ENCODE measurements at regions not wholly inside any gene's neighbourhood (a gene's known extent, or its start where the extent isn't known, plus 50 kb on each side); places are given as distances from the start of the nearest gene placed in this dataset.

DNA sequence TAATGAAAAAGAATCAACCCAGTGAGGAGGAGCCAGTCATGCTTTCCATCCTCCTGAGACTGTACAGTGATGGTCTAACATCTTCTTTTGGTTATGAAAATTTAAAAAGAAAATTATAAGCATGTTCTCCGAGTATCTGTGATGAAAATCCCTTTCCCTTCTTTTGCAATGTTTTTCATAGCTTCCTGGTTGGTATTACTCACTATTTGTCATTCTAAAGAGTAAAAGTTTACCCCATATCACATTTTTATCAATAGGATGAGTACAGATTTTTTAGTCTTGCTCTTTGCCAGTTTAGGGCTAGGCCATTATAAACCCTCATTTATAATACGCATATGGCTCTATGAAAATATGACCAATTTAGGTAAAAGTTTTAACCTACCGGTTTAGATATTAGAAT lies 564.1 kb downstream of the SUCLG1 start:
- TF ChIP-seq TAF1 (IDR thresholded peaks at IDR 0.05; ENCODE audit: low read depth) (no peak), CREB1 (IDR thresholded peaks at IDR 0.05; ENCODE audit: low read depth) (no peak), CEBPB (IDR thresholded peaks at IDR 0.05) (no peak), NFIC (IDR thresholded peaks at IDR 0.05) (no peak), FOXM1 (IDR thresholded peaks at IDR 0.05; ENCODE audit: borderline replicate concordance, low read depth) (no peak), TCF12 (IDR thresholded peaks at IDR 0.05; ENCODE audit: low read depth) (no peak), EP300 (IDR thresholded peaks at IDR 0.05; ENCODE audit: borderline replicate concordance) (no peak), TEAD4 (IDR thresholded peaks at IDR 0.05) (no peak), EGR1 (IDR thresholded peaks at IDR 0.05) (no peak), YY1 (IDR thresholded peaks at IDR 0.05; ENCODE audit: low read depth) (no peak)
- TF ChIP-seq, protein P1, sequence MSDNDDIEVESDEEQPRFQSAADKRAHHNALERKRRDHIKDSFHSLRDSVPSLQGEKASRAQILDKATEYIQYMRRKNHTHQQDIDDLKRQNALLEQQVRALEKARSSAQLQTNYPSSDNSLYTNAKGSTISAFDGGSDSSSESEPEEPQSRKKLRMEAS (IDR thresholded peaks at IDR 0.05), result no peak
- TF ChIP-seq, protein P2, sequence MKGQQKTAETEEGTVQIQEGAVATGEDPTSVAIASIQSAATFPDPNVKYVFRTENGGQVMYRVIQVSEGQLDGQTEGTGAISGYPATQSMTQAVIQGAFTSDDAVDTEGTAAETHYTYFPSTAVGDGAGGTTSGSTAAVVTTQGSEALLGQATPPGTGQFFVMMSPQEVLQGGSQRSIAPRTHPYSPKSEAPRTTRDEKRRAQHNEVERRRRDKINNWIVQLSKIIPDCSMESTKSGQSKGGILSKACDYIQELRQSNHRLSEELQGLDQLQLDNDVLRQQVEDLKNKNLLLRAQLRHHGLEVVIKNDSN (IDR thresholded peaks at IDR 0.05), result no peak

DNA sequence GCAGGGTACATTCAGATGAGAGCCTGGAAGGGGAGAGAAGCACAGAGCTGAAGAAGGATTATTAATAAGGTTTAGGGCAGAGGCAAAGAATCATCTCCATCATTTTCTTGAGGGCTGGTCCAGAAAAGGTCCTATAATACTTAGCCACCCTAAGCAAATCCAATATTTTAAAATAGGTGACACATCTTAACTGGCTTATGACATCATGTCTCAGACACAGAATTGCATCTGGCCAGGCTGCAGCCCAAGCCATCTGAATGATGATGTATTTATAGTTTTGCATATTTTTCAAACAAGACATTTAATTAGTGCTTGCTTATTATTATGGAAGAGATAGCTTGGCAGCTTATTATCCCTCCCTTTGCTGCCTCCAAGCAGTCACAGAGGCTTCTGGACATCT lies 571.3 kb downstream of the SUCLG1 start:
- TF ChIP-seq CREB1 (IDR thresholded peaks at IDR 0.05; ENCODE audit: low read depth) (no peak), EP300 (IDR thresholded peaks at IDR 0.05; ENCODE audit: borderline replicate concordance) (no peak), ZBTB7A (IDR thresholded peaks at IDR 0.05; ENCODE audit: low read depth) (no peak), FOXM1 (IDR thresholded peaks at IDR 0.05; ENCODE audit: borderline replicate concordance, low read depth) (no peak), CEBPB (IDR thresholded peaks at IDR 0.05) (no peak), NFIC (IDR thresholded peaks at IDR 0.05) (no peak), RAD21 (IDR thresholded peaks at IDR 0.05; ENCODE audit: low read depth) (no peak), TAF1 (IDR thresholded peaks at IDR 0.05; ENCODE audit: low read depth) (no peak), EGR1 (IDR thresholded peaks at IDR 0.05) (no peak), TCF12 (IDR thresholded peaks at IDR 0.05; ENCODE audit: low read depth) (no peak), TEAD4 (IDR thresholded peaks at IDR 0.05) (no peak), YY1 (IDR thresholded peaks at IDR 0.05; ENCODE audit: low read depth) (no peak)
- TF ChIP-seq, protein P3, sequence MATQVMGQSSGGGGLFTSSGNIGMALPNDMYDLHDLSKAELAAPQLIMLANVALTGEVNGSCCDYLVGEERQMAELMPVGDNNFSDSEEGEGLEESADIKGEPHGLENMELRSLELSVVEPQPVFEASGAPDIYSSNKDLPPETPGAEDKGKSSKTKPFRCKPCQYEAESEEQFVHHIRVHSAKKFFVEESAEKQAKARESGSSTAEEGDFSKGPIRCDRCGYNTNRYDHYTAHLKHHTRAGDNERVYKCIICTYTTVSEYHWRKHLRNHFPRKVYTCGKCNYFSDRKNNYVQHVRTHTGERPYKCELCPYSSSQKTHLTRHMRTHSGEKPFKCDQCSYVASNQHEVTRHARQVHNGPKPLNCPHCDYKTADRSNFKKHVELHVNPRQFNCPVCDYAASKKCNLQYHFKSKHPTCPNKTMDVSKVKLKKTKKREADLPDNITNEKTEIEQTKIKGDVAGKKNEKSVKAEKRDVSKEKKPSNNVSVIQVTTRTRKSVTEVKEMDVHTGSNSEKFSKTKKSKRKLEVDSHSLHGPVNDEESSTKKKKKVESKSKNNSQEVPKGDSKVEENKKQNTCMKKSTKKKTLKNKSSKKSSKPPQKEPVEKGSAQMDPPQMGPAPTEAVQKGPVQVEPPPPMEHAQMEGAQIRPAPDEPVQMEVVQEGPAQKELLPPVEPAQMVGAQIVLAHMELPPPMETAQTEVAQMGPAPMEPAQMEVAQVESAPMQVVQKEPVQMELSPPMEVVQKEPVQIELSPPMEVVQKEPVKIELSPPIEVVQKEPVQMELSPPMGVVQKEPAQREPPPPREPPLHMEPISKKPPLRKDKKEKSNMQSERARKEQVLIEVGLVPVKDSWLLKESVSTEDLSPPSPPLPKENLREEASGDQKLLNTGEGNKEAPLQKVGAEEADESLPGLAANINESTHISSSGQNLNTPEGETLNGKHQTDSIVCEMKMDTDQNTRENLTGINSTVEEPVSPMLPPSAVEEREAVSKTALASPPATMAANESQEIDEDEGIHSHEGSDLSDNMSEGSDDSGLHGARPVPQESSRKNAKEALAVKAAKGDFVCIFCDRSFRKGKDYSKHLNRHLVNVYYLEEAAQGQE (IDR thresholded peaks at IDR 0.05; ENCODE audit: low read depth), result no peak
- TF ChIP-seq, protein P1 (IDR thresholded peaks at IDR 0.05), result no peak
- TF ChIP-seq, protein P2 (IDR thresholded peaks at IDR 0.05), result no peak

DNA sequence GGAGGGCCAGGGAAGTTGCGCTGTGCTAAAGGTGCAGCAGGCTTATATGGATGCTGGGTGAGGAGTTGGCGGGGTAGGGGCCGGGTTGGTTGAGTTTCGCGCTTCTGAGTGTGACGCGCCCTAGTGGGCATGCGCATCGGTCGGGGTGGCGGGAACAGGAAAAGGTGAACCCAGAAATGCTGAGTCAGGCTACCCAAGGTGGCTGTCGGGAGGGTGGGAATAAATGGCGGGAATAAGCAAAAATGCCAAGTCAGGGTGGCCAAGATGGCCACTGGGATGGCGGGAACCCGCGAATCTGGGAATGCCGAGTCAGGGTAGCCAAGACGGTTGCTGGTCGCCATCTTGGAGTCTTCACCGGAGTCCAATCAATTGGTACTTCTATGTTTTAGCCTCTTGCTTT lies 580.0 kb downstream of the SUCLG1 start:
- TF ChIP-seq EP300 (IDR thresholded peaks at IDR 0.05; ENCODE audit: borderline replicate concordance) (no peak), TEAD4 (IDR thresholded peaks at IDR 0.05) (no peak), NFIC (IDR thresholded peaks at IDR 0.05) (no peak), YY1 (IDR thresholded peaks at IDR 0.05; ENCODE audit: low read depth) (no peak), TCF12 (IDR thresholded peaks at IDR 0.05; ENCODE audit: low read depth) (no peak), EGR1 (IDR thresholded peaks at IDR 0.05) (no peak), TAF1 (IDR thresholded peaks at IDR 0.05; ENCODE audit: low read depth) (no peak), CREB1 (IDR thresholded peaks at IDR 0.05; ENCODE audit: low read depth) (no peak), ZBTB7A (IDR thresholded peaks at IDR 0.05; ENCODE audit: low read depth) (no peak)
- TF ChIP-seq, protein P2 (IDR thresholded peaks at IDR 0.05), result no peak
- TF ChIP-seq, protein P1 (IDR thresholded peaks at IDR 0.05), result no peak
- TF ChIP-seq, protein P3 (IDR thresholded peaks at IDR 0.05; ENCODE audit: low read depth), result no peak

DNA sequence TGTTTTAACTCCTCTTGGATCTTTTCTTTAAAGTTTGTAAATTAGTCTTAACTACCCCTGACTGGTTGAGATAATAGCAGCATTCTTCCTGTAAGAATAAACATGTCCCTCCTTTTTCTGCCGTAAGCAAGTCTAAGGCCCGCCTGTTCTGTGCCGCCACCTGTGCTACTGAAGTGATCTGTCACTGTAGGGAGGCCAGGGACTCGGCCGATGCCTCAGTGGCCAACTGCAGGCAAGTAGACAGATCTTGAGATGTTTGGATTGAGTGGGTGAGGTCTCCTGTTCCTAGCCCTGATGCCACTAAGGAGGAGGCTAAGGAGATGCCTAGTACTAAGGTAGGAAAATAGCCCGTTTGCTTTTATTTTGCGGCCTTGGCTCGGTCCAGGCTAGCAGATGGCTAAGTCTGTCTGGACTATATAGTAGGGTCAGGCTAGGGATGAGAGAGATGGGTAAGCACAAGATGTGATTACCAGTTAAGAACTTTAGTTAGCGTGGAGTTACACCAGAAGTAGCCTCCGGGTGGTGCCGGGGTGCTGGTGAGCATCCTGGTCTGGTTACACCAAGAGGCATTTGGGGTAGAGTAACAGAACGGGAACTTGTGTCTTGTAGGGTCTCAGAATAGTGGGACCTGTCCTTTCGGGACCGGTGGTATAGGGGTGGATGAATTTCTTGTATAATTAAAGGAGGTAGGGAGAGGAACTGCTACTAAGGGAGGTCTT lies 584.2 kb downstream of the SUCLG1 start:
- TF ChIP-seq RAD21 (IDR thresholded peaks at IDR 0.05; ENCODE audit: low read depth) (no peak), TAF1 (IDR thresholded peaks at IDR 0.05; ENCODE audit: low read depth) (no peak), TEAD4 (IDR thresholded peaks at IDR 0.05) (no peak), EP300 (IDR thresholded peaks at IDR 0.05; ENCODE audit: borderline replicate concordance) (no peak), CEBPB (IDR thresholded peaks at IDR 0.05) (no peak), ZBTB7A (IDR thresholded peaks at IDR 0.05; ENCODE audit: low read depth) (no peak), EGR1 (IDR thresholded peaks at IDR 0.05) (no peak), FOXM1 (IDR thresholded peaks at IDR 0.05; ENCODE audit: borderline replicate concordance, low read depth) (no peak), YY1 (IDR thresholded peaks at IDR 0.05; ENCODE audit: low read depth) (no peak), TCF12 (IDR thresholded peaks at IDR 0.05; ENCODE audit: low read depth) (no peak)
- TF ChIP-seq, protein P2 (IDR thresholded peaks at IDR 0.05), result no peak
- TF ChIP-seq, protein P3 (IDR thresholded peaks at IDR 0.05; ENCODE audit: low read depth), result no peak
- TF ChIP-seq, protein P1 (IDR thresholded peaks at IDR 0.05), result no peak
